ENCODE measurements at regions not wholly inside any gene's neighbourhood (a gene's known extent, or its start where the extent isn't known, plus 50 kb on each side); places are given as distances from the start of the nearest gene placed in this dataset.
A peak's percentile ranks its signal among the peaks of the same experiment; 100 is the strongest.
"Not testable (repeated sequence)": the region's sequence is repeated elsewhere in the genome, so short reads cannot be mapped to it uniquely, and the experiment has no call there.

- DNase-seq: no peak
Observed at GRCh38 chr13:33561627-33562026, 256.3 kb upstream of the RFC3 start.

- DNase-seq: no peak
Observed at GRCh38 chr13:33571618-33572017, 246.3 kb upstream of the RFC3 start.

GRCh38 chr13:33572322-33572721, 245.6 kb upstream of the RFC3 start:
- DNase-seq: not testable (repeated sequence)

- DNase-seq: no peak
Observed at GRCh38 chr13:33575378-33575777, 242.6 kb upstream of the RFC3 start.

- DNase-seq: no peak
Observed at GRCh38 chr13:33577007-33577406, 240.9 kb upstream of the RFC3 start.

- no peak for DNase-seq
Observed at GRCh38 chr13:33578786-33579185, 239.2 kb upstream of the RFC3 start.

GRCh38 chr13:33582121-33582520, 235.8 kb upstream of the RFC3 start:
- DNase-seq: no peak

GRCh38 chr13:33583398-33583797, 234.6 kb upstream of the RFC3 start:
- DNase-seq: no peak

- DNase-seq: no peak
Observed at GRCh38 chr13:33590936-33591335, 227.0 kb upstream of the RFC3 start.

GRCh38 chr13:33606692-33607091, 211.3 kb upstream of the RFC3 start:
- DNase-seq: peak; percentile 1

GRCh38 chr13:33610438-33611120, 207.4 kb upstream of the RFC3 start:
- DNase-seq: peak; percentile 90

GRCh38 chr13:33611121-33611805, 206.7 kb upstream of the RFC3 start:
- DNase-seq: peak; percentile 53

- DNase-seq: no peak
Observed at GRCh38 chr13:33612641-33613638, 205.0 kb upstream of the RFC3 start.

GRCh38 chr13:33615436-33615835, 202.5 kb upstream of the RFC3 start:
- DNase-seq: no peak

- no peak for DNase-seq
Observed at GRCh38 chr13:33616130-33616529, 201.8 kb upstream of the RFC3 start.

GRCh38 chr13:33617055-33617454, 200.9 kb upstream of the RFC3 start:
- no peak for DNase-seq

GRCh38 chr13:33624253-33624652, 193.7 kb upstream of the RFC3 start:
- no peak for DNase-seq

GRCh38 chr13:33624740-33625139, 193.2 kb upstream of the RFC3 start:
- DNase-seq: no peak

GRCh38 chr13:33626407-33626806, 191.5 kb upstream of the RFC3 start:
- no peak for DNase-seq

GRCh38 chr13:33628662-33629061, 189.3 kb upstream of the RFC3 start:
- no peak for DNase-seq

- no peak for DNase-seq
Observed at GRCh38 chr13:33629605-33630360, 188.2 kb upstream of the RFC3 start.

GRCh38 chr13:33633701-33634545, 184.0 kb upstream of the RFC3 start:
- DNase-seq: no peak
